ENCODE measurements at regions not wholly inside any gene's neighbourhood (a gene's known extent, or its start where the extent isn't known, plus 50 kb on each side); places are given as distances from the start of the nearest gene placed in this dataset.

- TF ChIP-seq CTCF (IDR thresholded peaks at IDR 0.05; ENCODE audit: poor library complexity, severe bottlenecking), result no peak
- TF ChIP-seq TAF1 (IDR thresholded peaks at IDR 0.05; ENCODE audit: low read depth), result no peak
- no peak for TF ChIP-seq REST (IDR thresholded peaks at IDR 0.05; ENCODE audit: borderline replicate concordance)
- no peak for TF ChIP-seq RAD21 (conservative IDR thresholded peaks at IDR 0.05)
- TF ChIP-seq MXI1 (conservative IDR thresholded peaks at IDR 0.05; ENCODE audit: poor library complexity, severe bottlenecking), result no peak
- TF ChIP-seq EP300 (conservative IDR thresholded peaks at IDR 0.05; ENCODE audit: poor library complexity, severe bottlenecking), result no peak
Measured at GRCh38 chr17:26775219-26775822, 518.6 kb upstream of the WSB1 start.
